GM23338 (cell line): ENCODE measurements at regions not wholly inside any gene's neighbourhood (a gene's known extent, or its start where the extent isn't known, plus 50 kb on each side); places are given as distances from the start of the nearest gene placed in this dataset.

ENCODE experiments used
- ETS1 ChIP-seq: IDR thresholded peaks from 2 replicates; pipeline ENCODE4 v1.6.1; 2016; ENCODE audit warnings: antibody characterized with exemption
- EZH2 ChIP-seq: fragments of 200-600 bp; sonication (generic); IDR thresholded peaks from one replicate; pipeline ENCODE4 v1.8.0; 2017; ENCODE audit warnings: antibody characterized with exemption, mild to moderate bottlenecking, low read depth; ENCODE audit not compliant: unreplicated experiment
- EZH2phosphoT487 ChIP-seq: fragments of 200-600 bp; sonication (generic); IDR thresholded peaks from one replicate; pipeline ENCODE4 v1.8.1; 2018; ENCODE audit warnings: antibody characterized with exemption; ENCODE audit not compliant: unreplicated experiment
- NANOG ChIP-seq: IDR thresholded peaks from 2 replicates; pipeline ENCODE4 v1.6.1; 2016; ENCODE audit warnings: antibody characterized with exemption, borderline replicate concordance
- POLR2AphosphoS5 ChIP-seq: IDR thresholded peaks from 2 replicates; pipeline ENCODE4 v1.6.1; 2016; ENCODE audit warnings: antibody characterized with exemption, low read depth
- ZNF114 ChIP-seq: fragments of 250-450 bp; sonication (Bioruptor Pico); IDR thresholded peaks from 2 replicates; pipeline ENCODE4 v1.5.0; 2020; ENCODE audit warnings: mild to moderate bottlenecking, moderate library complexity
- ZNF331 ChIP-seq: fragments of 250-450 bp; sonication (Bioruptor Pico); IDR thresholded peaks from 2 replicates; pipeline ENCODE4 v1.5.0; 2020; ENCODE audit warnings: low read depth, mild to moderate bottlenecking, moderate library complexity
- TF ChIP-seq, protein P1 (sequence below): fragments of 250-450 bp; sonication (Bioruptor Pico); IDR thresholded peaks from 2 replicates; pipeline ENCODE4 v1.5.0; 2020; ENCODE audit warnings: mild to moderate bottlenecking, moderate library complexity
- TF ChIP-seq, protein P2 (sequence below): IDR thresholded peaks from one replicate; pipeline ENCODE4 v1.6.1; 2018; ENCODE audit warnings: antibody characterized with exemption; ENCODE audit not compliant: unreplicated experiment
- TF ChIP-seq, protein P3 (sequence below), 2 experiments: fragments of 200-600 bp in 1 of 2; sonication (generic) in 1 of 2; conservative IDR thresholded peaks; 2 replicates each; pipeline versions ENCODE4 v1.5.1 to v1.6.1; 2016 to 2017; ENCODE audit warnings: antibody characterized with exemption in 2 of 2, low read depth in 2 of 2, mild to moderate bottlenecking in 2 of 2, moderate library complexity in 1 of 2

- TF ChIP-seq, protein P1, sequence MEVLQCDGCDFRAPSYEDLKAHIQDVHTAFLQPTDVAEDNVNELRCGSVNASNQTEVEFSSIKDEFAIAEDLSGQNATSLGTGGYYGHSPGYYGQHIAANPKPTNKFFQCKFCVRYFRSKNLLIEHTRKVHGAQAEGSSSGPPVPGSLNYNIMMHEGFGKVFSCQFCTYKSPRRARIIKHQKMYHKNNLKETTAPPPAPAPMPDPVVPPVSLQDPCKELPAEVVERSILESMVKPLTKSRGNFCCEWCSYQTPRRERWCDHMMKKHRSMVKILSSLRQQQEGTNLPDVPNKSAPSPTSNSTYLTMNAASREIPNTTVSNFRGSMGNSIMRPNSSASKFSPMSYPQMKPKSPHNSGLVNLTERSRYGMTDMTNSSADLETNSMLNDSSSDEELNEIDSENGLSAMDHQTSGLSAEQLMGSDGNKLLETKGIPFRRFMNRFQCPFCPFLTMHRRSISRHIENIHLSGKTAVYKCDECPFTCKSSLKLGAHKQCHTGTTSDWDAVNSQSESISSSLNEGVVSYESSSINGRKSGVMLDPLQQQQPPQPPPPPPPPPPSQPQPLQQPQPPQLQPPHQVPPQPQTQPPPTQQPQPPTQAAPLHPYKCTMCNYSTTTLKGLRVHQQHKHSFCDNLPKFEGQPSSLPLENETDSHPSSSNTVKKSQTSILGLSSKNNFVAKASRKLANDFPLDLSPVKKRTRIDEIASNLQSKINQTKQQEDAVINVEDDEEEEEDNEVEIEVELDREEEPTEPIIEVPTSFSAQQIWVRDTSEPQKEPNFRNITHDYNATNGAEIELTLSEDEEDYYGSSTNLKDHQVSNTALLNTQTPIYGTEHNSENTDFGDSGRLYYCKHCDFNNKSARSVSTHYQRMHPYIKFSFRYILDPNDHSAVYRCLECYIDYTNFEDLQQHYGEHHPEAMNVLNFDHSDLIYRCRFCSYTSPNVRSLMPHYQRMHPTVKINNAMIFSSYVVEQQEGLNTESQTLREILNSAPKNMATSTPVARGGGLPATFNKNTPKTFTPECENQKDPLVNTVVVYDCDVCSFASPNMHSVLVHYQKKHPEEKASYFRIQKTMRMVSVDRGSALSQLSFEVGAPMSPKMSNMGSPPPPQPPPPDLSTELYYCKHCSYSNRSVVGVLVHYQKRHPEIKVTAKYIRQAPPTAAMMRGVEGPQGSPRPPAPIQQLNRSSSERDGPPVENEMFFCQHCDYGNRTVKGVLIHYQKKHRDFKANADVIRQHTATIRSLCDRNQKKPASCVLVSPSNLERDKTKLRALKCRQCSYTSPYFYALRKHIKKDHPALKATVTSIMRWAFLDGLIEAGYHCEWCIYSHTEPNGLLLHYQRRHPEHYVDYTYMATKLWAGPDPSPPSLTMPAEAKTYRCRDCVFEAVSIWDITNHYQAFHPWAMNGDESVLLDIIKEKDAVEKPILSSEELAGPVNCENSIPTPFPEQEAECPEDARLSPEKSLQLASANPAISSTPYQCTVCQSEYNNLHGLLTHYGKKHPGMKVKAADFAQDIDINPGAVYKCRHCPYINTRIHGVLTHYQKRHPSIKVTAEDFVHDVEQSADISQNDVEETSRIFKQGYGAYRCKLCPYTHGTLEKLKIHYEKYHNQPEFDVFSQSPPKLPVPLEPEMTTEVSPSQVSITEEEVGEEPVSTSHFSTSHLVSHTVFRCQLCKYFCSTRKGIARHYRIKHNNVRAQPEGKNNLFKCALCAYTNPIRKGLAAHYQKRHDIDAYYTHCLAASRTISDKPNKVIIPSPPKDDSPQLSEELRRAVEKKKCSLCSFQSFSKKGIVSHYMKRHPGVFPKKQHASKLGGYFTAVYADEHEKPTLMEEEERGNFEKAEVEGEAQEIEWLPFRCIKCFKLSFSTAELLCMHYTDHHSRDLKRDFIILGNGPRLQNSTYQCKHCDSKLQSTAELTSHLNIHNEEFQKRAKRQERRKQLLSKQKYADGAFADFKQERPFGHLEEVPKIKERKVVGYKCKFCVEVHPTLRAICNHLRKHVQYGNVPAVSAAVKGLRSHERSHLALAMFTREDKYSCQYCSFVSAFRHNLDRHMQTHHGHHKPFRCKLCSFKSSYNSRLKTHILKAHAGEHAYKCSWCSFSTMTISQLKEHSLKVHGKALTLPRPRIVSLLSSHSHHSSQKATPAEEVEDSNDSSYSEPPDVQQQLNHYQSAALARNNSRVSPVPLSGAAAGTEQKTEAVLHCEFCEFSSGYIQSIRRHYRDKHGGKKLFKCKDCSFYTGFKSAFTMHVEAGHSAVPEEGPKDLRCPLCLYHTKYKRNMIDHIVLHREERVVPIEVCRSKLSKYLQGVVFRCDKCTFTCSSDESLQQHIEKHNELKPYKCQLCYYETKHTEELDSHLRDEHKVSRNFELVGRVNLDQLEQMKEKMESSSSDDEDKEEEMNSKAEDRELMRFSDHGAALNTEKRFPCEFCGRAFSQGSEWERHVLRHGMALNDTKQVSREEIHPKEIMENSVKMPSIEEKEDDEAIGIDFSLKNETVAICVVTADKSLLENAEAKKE (CRISPR knock-in tag) = no peak
- TF ChIP-seq NANOG (no peak), EZH2 (no peak), EZH2phosphoT487 (no peak), ZNF114 (no peak), ETS1 (no peak), POLR2AphosphoS5 (no peak), ZNF331 (CRISPR knock-in tag) (no peak)
- TF ChIP-seq, protein P2, sequence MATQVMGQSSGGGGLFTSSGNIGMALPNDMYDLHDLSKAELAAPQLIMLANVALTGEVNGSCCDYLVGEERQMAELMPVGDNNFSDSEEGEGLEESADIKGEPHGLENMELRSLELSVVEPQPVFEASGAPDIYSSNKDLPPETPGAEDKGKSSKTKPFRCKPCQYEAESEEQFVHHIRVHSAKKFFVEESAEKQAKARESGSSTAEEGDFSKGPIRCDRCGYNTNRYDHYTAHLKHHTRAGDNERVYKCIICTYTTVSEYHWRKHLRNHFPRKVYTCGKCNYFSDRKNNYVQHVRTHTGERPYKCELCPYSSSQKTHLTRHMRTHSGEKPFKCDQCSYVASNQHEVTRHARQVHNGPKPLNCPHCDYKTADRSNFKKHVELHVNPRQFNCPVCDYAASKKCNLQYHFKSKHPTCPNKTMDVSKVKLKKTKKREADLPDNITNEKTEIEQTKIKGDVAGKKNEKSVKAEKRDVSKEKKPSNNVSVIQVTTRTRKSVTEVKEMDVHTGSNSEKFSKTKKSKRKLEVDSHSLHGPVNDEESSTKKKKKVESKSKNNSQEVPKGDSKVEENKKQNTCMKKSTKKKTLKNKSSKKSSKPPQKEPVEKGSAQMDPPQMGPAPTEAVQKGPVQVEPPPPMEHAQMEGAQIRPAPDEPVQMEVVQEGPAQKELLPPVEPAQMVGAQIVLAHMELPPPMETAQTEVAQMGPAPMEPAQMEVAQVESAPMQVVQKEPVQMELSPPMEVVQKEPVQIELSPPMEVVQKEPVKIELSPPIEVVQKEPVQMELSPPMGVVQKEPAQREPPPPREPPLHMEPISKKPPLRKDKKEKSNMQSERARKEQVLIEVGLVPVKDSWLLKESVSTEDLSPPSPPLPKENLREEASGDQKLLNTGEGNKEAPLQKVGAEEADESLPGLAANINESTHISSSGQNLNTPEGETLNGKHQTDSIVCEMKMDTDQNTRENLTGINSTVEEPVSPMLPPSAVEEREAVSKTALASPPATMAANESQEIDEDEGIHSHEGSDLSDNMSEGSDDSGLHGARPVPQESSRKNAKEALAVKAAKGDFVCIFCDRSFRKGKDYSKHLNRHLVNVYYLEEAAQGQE = no peak
- TF ChIP-seq, protein P3, sequence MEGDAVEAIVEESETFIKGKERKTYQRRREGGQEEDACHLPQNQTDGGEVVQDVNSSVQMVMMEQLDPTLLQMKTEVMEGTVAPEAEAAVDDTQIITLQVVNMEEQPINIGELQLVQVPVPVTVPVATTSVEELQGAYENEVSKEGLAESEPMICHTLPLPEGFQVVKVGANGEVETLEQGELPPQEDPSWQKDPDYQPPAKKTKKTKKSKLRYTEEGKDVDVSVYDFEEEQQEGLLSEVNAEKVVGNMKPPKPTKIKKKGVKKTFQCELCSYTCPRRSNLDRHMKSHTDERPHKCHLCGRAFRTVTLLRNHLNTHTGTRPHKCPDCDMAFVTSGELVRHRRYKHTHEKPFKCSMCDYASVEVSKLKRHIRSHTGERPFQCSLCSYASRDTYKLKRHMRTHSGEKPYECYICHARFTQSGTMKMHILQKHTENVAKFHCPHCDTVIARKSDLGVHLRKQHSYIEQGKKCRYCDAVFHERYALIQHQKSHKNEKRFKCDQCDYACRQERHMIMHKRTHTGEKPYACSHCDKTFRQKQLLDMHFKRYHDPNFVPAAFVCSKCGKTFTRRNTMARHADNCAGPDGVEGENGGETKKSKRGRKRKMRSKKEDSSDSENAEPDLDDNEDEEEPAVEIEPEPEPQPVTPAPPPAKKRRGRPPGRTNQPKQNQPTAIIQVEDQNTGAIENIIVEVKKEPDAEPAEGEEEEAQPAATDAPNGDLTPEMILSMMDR (conservative IDR thresholded peaks at IDR 0.05; ENCODE audit: low read depth in 2 of 2) = no peak
These were observed 99.7 kb upstream of the RALGAPA2 start (continued) for GRCh38 chr20:20812136-20812535.
